B cell (primary cell): ENCODE measurements at regions not wholly inside any gene's neighbourhood (a gene's known extent, or its start where the extent isn't known, plus 50 kb on each side); places are given as distances from the start of the nearest gene placed in this dataset.

Source experiments
- ATAC-seq: fragments of 200-7000 bp; cut with Tn5 transposase; one replicate; pipeline ENCODE4 v1.10.0; 2021; ENCODE audit warnings: low read depth, mild to moderate bottlenecking, moderate number of reproducible peaks, moderate library complexity
- CTCF ChIA-PET: fragments of 350-600 bp; sonication (Branson Sonifier 250); formaldehyde crosslinking; loops from one replicate; lab custom pipeline; 2021; ENCODE audit warnings: antibody characterized with exemption, inconsistent platforms; lab: Charles Lee
- POLR2A ChIA-PET: fragments of 350-600 bp; sonication (Branson Sonifier 250); formaldehyde crosslinking; loops from one replicate; lab custom pipeline; 2021; ENCODE audit warnings: antibody characterized with exemption; lab: Charles Lee
- DNase-seq: peaks from one replicate; pipeline ENCODE4 v3.0.0; 2013
- H2AFZ ChIP-seq: 2 replicates; pipeline ENCODE4 v1.6.1; 2012; ENCODE audit warnings: mild to moderate bottlenecking, low read depth, low read length; ENCODE audit not compliant: insufficient read depth, poor library complexity, severe bottlenecking
- H3K27ac ChIP-seq, 2 donors: 1 replicate in 1 of 2; 2 replicates in 1 of 2; pipeline ENCODE4 v1.5.1; 2012 to 2013; ENCODE audit warnings: low read length in 2 of 2, mild to moderate bottlenecking in 2 of 2, moderate library complexity in 1 of 2
- H3K27me3 ChIP-seq, 4 experiments: fragments of 200-600 bp in 1 of 4; sonication (generic) in 1 of 4; replicated peaks in 1 of 4; 1 replicate in 2 of 4; 2 replicates in 2 of 4; pipeline versions ENCODE4 v1.6.1 to v1.7.0; 2013 to 2016; ENCODE audit warnings: low read length in 3 of 4, mild to moderate bottlenecking in 2 of 4, mixed read lengths in 1 of 4, moderate library complexity in 1 of 4; ENCODE audit not compliant: insufficient read depth in 4 of 4, control insufficient read depth in 3 of 4; ENCODE audit errors: control extremely low read depth in 1 of 4
- H3K36me3 ChIP-seq, 2 experiments: replicated peaks in 1 of 2; 1 replicate in 1 of 2; 2 replicates in 1 of 2; pipeline versions ENCODE4 v1.6.1 to v1.7.1; 2013; ENCODE audit warnings: low read length in 1 of 2; ENCODE audit not compliant: insufficient read depth in 2 of 2, control insufficient read depth in 1 of 2; ENCODE audit errors: control extremely low read depth in 1 of 2, extremely low read depth in 1 of 2
- H3K4me1 ChIP-seq, 2 donors: fragments of 200-600 bp in 1 of 2; sonication (generic) in 1 of 2; 1 replicate in 1 of 2; 2 replicates in 1 of 2; pipeline versions ENCODE4 v1.5.1 to v1.6.1; 2013 to 2017; ENCODE audit warnings: low read length in 2 of 2; ENCODE audit not compliant: control insufficient read depth in 2 of 2, insufficient read depth in 2 of 2
- H3K4me2 ChIP-seq: replicated peaks from 2 replicates; pipeline ENCODE3; 2012; ENCODE audit warnings: mild to moderate bottlenecking, low read depth, low read length; ENCODE audit not compliant: poor library complexity, severe bottlenecking
- H3K4me3 ChIP-seq, 5 experiments: fragments of 200-600 bp in 1 of 5; sonication (generic) in 1 of 5; 1 replicate in 3 of 5; 2 replicates in 2 of 5; pipeline versions ENCODE4 v1.5.1 to v1.7.0; 2011 to 2016; ENCODE audit warnings: low read length in 4 of 5, mild to moderate bottlenecking in 4 of 5, low read depth in 2 of 5, control low read depth in 1 of 5, moderate library complexity in 1 of 5; ENCODE audit not compliant: insufficient read depth in 1 of 5; ENCODE audit errors: control extremely low read depth in 1 of 5, extremely low read depth in 1 of 5
- H3K79me2 ChIP-seq: fragments of 200-600 bp; sonication (generic); one replicate; pipeline ENCODE4 v1.6.0; 2016; ENCODE audit warnings: low read length; ENCODE audit not compliant: control insufficient read depth, insufficient read depth
- H3K9ac ChIP-seq: fragments of 200-600 bp; sonication (generic); 2 replicates; pipeline ENCODE4 v1.6.1; 2017; ENCODE audit warnings: mild to moderate bottlenecking, low read length, moderate library complexity
- H3K9me3 ChIP-seq, 3 donors: one replicate each; pipeline versions ENCODE4 v1.6.1 to v1.7.1; 2013; ENCODE audit warnings: low read length in 2 of 3; ENCODE audit not compliant: control insufficient read depth in 2 of 3, insufficient read depth in 1 of 3; ENCODE audit errors: control extremely low read depth in 1 of 3
- H4K20me1 ChIP-seq: 2 replicates; pipeline ENCODE4 v1.6.0; 2012; ENCODE audit warnings: mild to moderate bottlenecking, low read length; ENCODE audit not compliant: insufficient read depth, control insufficient read depth, poor library complexity, severe bottlenecking
- H3K27ac Mint-ChIP-seq: one replicate; pipeline ENCODE4 v1.8.0; 2021; ENCODE audit warnings: mixed read lengths
- H3K27me3 Mint-ChIP-seq: one replicate; pipeline ENCODE4 v1.8.0; 2021; ENCODE audit warnings: mixed read lengths
- H3K4me1 Mint-ChIP-seq: one replicate; pipeline ENCODE4 v1.8.0; 2021; ENCODE audit warnings: mixed read lengths
- H3K4me3 Mint-ChIP-seq: one replicate; pipeline ENCODE4 v1.8.0; 2021; ENCODE audit warnings: mixed read lengths
- H3K9me3 Mint-ChIP-seq: one replicate; pipeline ENCODE4 v1.8.0; 2022; ENCODE audit warnings: mixed read lengths; ENCODE audit not compliant: insufficient read depth
- EZH2 ChIP-seq: IDR thresholded peaks from 2 replicates; pipeline ENCODE4 v1.6.1; 2012; ENCODE audit warnings: borderline replicate concordance, low read depth, mild to moderate bottlenecking, moderate library complexity, low read length; ENCODE audit not compliant: insufficient read depth, poor library complexity, severe bottlenecking
- WGBS: methylation state at CpG from one replicate; pipeline ENCODE4 v1.1.5; 2013; ENCODE audit warnings: missing lambda C conversion rate; ENCODE audit not compliant: insufficient coverage; 5-methylcytosine and 5-hydroxymethylcytosine counted together
- intact Hi-C: fragments of 100-400 bp; cut with micrococcal nuclease; formaldehyde crosslinking; loops from one replicate; pipeline ENCODE4 v1.10.0; 2022
- TF ChIP-seq, protein P1 (sequence below): fragments of 200-600 bp; IDR thresholded peaks from one replicate; pipeline ENCODE4 v1.8.0; 2022; ENCODE audit warnings: antibody characterized with exemption, mild to moderate bottlenecking

DNA sequence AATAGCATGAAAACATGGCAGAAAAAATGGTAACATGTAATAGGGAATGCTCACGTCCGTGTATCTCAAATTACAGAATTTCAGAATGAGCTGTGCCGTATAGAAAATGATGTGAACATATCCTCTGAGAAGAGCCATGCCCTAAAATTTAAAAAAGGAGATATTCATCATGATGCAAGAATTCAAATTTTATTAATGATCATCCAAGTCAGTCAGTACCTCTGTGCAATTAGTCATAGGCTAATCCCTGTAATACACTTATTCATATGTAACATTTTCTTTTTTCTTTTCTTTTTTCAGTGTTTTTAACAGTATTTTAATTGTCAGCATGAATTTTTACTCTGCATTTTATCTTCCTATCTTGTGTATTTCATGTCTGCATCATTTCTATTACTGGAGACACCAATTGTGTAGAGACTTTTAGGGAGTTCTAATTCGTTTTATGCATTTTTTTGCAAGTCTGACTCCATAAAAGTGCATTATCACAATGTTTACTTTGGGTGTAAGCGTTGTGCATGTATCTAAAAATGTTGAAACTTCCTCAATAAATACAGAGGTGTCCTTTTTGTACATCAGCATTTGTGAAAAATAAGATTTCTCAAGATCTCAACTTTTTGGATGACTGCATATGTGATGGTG lies 1103.7 kb upstream of the CELF2 start:
- WGBS: no CpG with 5 or more reads among the region's 5 CpGs
- intact Hi-C loops: no loop called here
- H2AFZ ChIP-seq: no peak overlapping the region
- no peaks in the 10 kb centered on the region for H3K36me3 ChIP-seq
- no peaks in the 10 kb centered on the region for H3K4me1 Mint-ChIP-seq
- H3K27ac Mint-ChIP-seq: no peak overlapping the region
- no peaks in the 10 kb centered on the region for H4K20me1 ChIP-seq
- H3K4me1 ChIP-seq: no peaks in the 10 kb centered on the region
- H3K9me3 ChIP-seq: no peaks in the 10 kb centered on the region
- no peak for ATAC-seq
- TF ChIP-seq, protein P1, sequence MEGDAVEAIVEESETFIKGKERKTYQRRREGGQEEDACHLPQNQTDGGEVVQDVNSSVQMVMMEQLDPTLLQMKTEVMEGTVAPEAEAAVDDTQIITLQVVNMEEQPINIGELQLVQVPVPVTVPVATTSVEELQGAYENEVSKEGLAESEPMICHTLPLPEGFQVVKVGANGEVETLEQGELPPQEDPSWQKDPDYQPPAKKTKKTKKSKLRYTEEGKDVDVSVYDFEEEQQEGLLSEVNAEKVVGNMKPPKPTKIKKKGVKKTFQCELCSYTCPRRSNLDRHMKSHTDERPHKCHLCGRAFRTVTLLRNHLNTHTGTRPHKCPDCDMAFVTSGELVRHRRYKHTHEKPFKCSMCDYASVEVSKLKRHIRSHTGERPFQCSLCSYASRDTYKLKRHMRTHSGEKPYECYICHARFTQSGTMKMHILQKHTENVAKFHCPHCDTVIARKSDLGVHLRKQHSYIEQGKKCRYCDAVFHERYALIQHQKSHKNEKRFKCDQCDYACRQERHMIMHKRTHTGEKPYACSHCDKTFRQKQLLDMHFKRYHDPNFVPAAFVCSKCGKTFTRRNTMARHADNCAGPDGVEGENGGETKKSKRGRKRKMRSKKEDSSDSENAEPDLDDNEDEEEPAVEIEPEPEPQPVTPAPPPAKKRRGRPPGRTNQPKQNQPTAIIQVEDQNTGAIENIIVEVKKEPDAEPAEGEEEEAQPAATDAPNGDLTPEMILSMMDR: no peak
- TF ChIP-seq EZH2: no peak
- DNase-seq: no peak
- no peak overlapping the region for H3K27ac ChIP-seq
- ChIA-PET POLR2A (no interaction called here), CTCF (no interaction called here)
- no peaks in the 10 kb centered on the region for H3K79me2 ChIP-seq
- no peak overlapping the region for H3K4me3 Mint-ChIP-seq
- no peak overlapping the region for H3K4me3 ChIP-seq
- no peaks in the 10 kb centered on the region for H3K27me3 ChIP-seq
- no peak overlapping the region for H3K4me2 ChIP-seq
- H3K27me3 Mint-ChIP-seq: no peaks in the 10 kb centered on the region
- H3K9ac ChIP-seq: no peak overlapping the region
- peaks cover 2% of the 10 kb centered on the region for H3K9me3 Mint-ChIP-seq

DNA sequence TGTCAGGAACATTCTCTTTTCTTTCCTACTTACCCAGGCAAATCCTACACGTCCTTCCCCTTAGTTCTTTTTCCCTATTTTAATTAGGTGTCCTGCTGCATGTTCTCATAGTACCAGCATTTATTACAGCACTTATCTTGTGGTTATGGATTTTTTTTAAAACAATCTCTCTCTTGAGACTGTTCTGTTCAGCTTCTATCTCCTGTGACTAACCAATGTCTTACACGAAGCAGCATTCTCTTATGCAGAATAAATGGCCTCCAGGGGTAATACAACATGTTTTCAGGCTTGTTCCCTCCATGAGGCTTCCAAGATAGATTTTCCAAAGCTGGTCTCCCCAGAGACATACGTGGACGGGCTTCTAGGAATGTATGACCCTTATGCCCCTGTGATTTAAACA lies 1096.1 kb upstream of the CELF2 start:
- no peak overlapping the region for H3K27ac Mint-ChIP-seq
- no peaks in the 10 kb centered on the region for H3K4me1 ChIP-seq
- H3K9me3 Mint-ChIP-seq: no peaks in the 10 kb centered on the region
- 67% methylated on average over 1 of the region's 4 CpGs for WGBS
- H2AFZ ChIP-seq: no peak overlapping the region
- ChIA-PET POLR2A (no interaction called here), CTCF (no interaction called here)
- no peaks in the 10 kb centered on the region for H3K4me1 Mint-ChIP-seq
- TF ChIP-seq, protein P1: no peak
- no peak for TF ChIP-seq EZH2
- no peak overlapping the region for H3K9ac ChIP-seq
- no peak for ATAC-seq
- no peak overlapping the region for H3K27ac ChIP-seq
- H3K27me3 Mint-ChIP-seq: no peaks in the 10 kb centered on the region
- DNase-seq: no peak
- no peaks in the 10 kb centered on the region for H3K27me3 ChIP-seq
- no peak overlapping the region for H3K4me2 ChIP-seq
- no peaks in the 10 kb centered on the region for H3K9me3 ChIP-seq
- H4K20me1 ChIP-seq: no peaks in the 10 kb centered on the region
- no peak overlapping the region for H3K4me3 ChIP-seq
- H3K4me3 Mint-ChIP-seq: no peak overlapping the region
- intact Hi-C loops: no loop called here
- no peaks in the 10 kb centered on the region for H3K36me3 ChIP-seq
- no peaks in the 10 kb centered on the region for H3K79me2 ChIP-seq
